ENCODE measurements at regions not wholly inside any gene's neighbourhood (a gene's known extent, or its start where the extent isn't known, plus 50 kb on each side); places are given as distances from the start of the nearest gene placed in this dataset.

DNA sequence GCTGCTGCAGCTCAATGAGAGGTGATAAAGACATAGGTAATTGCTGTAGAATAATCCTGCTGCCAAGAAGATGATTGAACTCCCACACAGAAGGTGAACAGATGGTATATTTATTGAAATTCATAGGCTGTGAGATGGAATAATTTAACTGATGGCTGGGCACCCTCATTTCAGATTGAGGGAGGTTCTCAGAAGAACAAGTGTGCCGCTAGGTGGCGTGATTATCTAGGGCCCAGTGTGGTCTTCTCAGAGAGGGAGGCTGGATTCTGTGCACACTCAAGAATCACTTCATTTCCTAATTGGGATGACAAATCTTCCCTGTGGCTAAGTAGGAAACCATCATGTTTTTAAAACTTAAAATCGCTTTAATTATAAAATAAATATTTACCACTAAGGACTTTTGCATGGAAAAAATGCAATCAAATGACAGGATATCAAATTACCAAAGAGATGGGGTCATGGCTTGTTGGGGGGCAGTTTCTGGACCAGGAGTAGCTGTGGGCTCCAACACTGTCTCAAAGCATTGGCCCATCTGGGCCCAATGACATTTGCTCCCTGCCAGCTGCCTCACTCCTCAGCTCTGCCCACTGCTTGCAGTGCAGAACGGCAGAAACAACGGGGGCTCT lies 132.3 kb downstream of the SNAPC1 start:
- TF ChIP-seq, protein P1, sequence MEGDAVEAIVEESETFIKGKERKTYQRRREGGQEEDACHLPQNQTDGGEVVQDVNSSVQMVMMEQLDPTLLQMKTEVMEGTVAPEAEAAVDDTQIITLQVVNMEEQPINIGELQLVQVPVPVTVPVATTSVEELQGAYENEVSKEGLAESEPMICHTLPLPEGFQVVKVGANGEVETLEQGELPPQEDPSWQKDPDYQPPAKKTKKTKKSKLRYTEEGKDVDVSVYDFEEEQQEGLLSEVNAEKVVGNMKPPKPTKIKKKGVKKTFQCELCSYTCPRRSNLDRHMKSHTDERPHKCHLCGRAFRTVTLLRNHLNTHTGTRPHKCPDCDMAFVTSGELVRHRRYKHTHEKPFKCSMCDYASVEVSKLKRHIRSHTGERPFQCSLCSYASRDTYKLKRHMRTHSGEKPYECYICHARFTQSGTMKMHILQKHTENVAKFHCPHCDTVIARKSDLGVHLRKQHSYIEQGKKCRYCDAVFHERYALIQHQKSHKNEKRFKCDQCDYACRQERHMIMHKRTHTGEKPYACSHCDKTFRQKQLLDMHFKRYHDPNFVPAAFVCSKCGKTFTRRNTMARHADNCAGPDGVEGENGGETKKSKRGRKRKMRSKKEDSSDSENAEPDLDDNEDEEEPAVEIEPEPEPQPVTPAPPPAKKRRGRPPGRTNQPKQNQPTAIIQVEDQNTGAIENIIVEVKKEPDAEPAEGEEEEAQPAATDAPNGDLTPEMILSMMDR (IDR thresholded peaks at IDR 0.05): peak; percentile 86
- TF ChIP-seq EZH2 (IDR thresholded peaks at IDR 0.05; ENCODE audit: borderline replicate concordance, insufficient read depth, low read depth, low read length, poor library complexity, severe bottlenecking): no peak
